ENCODE measurements at regions not wholly inside any gene's neighbourhood (a gene's known extent, or its start where the extent isn't known, plus 50 kb on each side); places are given as distances from the start of the nearest gene placed in this dataset.

GRCh38 chr2:128376241-128377041, 57.8 kb upstream of the HS6ST1 start (continued):
- TF ChIP-seq ARID4B (CRISPR knock-in tag; IDR thresholded peaks at IDR 0.05; ENCODE audit: borderline replicate concordance), result no peak
- TF ChIP-seq TEAD1 (CRISPR knock-in tag; IDR thresholded peaks at IDR 0.05), result no peak
- no peak for TF ChIP-seq ZNF121 (CRISPR knock-in tag; IDR thresholded peaks at IDR 0.05)
- TF ChIP-seq ZNF396 (CRISPR knock-in tag; IDR thresholded peaks at IDR 0.05; ENCODE audit: borderline replicate concordance), result no peak
- no peak for TF ChIP-seq OVOL2 (CRISPR knock-in tag; IDR thresholded peaks at IDR 0.05; ENCODE audit: borderline replicate concordance)
- no peak for TF ChIP-seq ATF3 (CRISPR knock-in tag; conservative IDR thresholded peaks at IDR 0.05)

GRCh38 chr2:128377071-128377910, 58.6 kb upstream of the HS6ST1 start:
- Mint-ChIP-seq H3K36me3 (no peaks in the 10 kb centered on the region), H3K27me3 (ENCODE audit: low read depth) (peaks cover 3% of the 10 kb centered on the region; the same call in 1 of the 2 replicates), H3K4me1 (peaks cover 23% of the 10 kb centered on the region), H3K9me3 (no peaks in the 10 kb centered on the region), H3K27ac (no peak overlapping the region), H3K4me3 (no peak overlapping the region)
- TF ChIP-seq FOXK1 (CRISPR knock-in tag; IDR thresholded peaks at IDR 0.05) (no peak), NR3C1 (CRISPR knock-in tag; conservative IDR thresholded peaks at IDR 0.05; ENCODE audit: low read depth) (no peak), CREM (CRISPR knock-in tag; IDR thresholded peaks at IDR 0.05) (no peak), SMAD3 (CRISPR knock-in tag; IDR thresholded peaks at IDR 0.05; ENCODE audit: borderline replicate concordance) (no peak)
- ATAC-seq, result no peak
- ChIA-PET POLR2A (no interaction called here), CTCF (interaction anchor here (1.2 kb wide), 1 partner anchor 304 kb away, joined by 6 read pairs; no protein-coding TSS in a partner anchor)
- peak; percentile 7 for DNase-seq (ENCODE audit: low spot score)

- ATAC-seq (no peak), DNase-seq (ENCODE audit: low spot score) (peak; percentile 7)
- Mint-ChIP-seq H3K27ac (no peak overlapping the region), H3K36me3 (no peaks in the 10 kb centered on the region), H3K27me3 (ENCODE audit: low read depth) (peaks cover 3% of the 10 kb centered on the region; the same call in 1 of the 2 replicates), H3K9me3 (no peaks in the 10 kb centered on the region), H3K4me1 (peaks cover 24% of the 10 kb centered on the region), H3K4me3 (no peak overlapping the region)
- CTCF ChIA-PET, result interaction anchor here (0.9 to 1.2 kb wide), 3 partner anchors 9 to 303 kb away, joined by 3 to 6 read pairs (median 6); no protein-coding TSS in a partner anchor
- POLR2A ChIA-PET, result interaction anchor here (0.6 kb wide), 1 partner anchor 16 kb away, joined by 4 read pairs; no protein-coding TSS in a partner anchor
- no peak for TF ChIP-seq ZNF532 (CRISPR knock-in tag; IDR thresholded peaks at IDR 0.05; ENCODE audit: borderline replicate concordance)
- no peak for TF ChIP-seq ESRRA (CRISPR knock-in tag; IDR thresholded peaks at IDR 0.05; ENCODE audit: borderline replicate concordance)
- no peak for TF ChIP-seq AR (CRISPR knock-in tag; IDR thresholded peaks at IDR 0.05)
- TF ChIP-seq FOXK1 (CRISPR knock-in tag; IDR thresholded peaks at IDR 0.05), result no peak
- no peak for TF ChIP-seq ZNF425 (CRISPR knock-in tag; conservative IDR thresholded peaks at IDR 0.05)
Measured at GRCh38 chr2:128378231-128379020, 59.8 kb upstream of the HS6ST1 start.
